ENCODE measurements at regions not wholly inside any gene's neighbourhood (a gene's known extent, or its start where the extent isn't known, plus 50 kb on each side); places are given as distances from the start of the nearest gene placed in this dataset.

DNA sequence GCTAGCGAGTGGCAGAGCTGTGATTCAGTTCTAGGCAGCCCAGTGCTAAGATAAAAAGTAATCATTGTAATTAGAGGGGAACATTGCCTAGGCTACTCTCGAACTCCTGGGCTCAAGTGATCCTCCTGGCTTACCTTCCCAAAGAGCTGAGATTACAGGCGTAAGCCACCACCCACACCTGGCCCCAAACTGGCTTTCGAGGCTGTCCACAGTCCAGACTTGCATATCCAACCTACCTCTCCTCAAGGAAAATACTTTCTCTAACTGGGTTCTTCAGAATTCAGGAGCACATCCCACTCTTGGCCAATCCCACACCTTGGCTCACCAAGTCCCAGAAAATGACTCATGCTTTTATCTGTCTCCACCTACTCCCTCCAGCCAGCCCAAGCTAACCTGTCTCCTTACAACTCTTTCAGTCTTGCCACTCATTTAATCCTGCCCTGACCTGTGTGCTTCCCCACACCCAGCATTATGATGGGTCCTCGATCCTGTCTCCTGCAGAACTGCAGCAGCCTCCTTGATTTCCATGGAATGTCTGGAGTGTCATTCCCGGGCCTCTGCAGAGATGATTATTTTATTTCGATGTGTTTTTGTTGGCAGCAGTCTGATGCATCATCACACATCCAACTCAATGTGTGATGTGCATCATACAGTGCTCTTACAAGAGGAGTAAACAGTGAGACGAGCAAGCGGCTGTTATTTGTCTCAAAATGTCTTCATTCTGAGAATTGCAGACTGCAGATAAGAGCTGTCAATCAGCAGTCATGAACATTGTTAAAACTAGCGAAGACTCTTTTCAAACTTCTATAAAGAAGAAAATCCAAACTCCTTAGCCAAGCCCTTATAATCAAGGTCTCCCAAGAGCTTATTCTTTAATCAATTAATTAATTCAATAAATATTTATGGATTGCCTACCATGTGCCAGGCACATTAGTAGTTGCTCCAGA lies 167.3 kb downstream of the SEC61B start:
- no peak overlapping the region for H3K4me3 ChIP-seq (ENCODE audit: low read depth, poor library complexity, severe bottlenecking)
- no peak for TF ChIP-seq POLR2A (IDR thresholded peaks at IDR 0.05)
- TF ChIP-seq, protein P1, sequence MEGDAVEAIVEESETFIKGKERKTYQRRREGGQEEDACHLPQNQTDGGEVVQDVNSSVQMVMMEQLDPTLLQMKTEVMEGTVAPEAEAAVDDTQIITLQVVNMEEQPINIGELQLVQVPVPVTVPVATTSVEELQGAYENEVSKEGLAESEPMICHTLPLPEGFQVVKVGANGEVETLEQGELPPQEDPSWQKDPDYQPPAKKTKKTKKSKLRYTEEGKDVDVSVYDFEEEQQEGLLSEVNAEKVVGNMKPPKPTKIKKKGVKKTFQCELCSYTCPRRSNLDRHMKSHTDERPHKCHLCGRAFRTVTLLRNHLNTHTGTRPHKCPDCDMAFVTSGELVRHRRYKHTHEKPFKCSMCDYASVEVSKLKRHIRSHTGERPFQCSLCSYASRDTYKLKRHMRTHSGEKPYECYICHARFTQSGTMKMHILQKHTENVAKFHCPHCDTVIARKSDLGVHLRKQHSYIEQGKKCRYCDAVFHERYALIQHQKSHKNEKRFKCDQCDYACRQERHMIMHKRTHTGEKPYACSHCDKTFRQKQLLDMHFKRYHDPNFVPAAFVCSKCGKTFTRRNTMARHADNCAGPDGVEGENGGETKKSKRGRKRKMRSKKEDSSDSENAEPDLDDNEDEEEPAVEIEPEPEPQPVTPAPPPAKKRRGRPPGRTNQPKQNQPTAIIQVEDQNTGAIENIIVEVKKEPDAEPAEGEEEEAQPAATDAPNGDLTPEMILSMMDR (IDR thresholded peaks at IDR 0.05), result no peak
- no peak for DNase-seq (ENCODE audit: low spot score in 2 of 2)
- 55 to 61% methylated on average over 10 of the region's 10 CpGs for WGBS, 2 donors
- intact Hi-C loops (cut with DNase I; ENCODE audit: low total_unique reads), result no loop called here

DNA sequence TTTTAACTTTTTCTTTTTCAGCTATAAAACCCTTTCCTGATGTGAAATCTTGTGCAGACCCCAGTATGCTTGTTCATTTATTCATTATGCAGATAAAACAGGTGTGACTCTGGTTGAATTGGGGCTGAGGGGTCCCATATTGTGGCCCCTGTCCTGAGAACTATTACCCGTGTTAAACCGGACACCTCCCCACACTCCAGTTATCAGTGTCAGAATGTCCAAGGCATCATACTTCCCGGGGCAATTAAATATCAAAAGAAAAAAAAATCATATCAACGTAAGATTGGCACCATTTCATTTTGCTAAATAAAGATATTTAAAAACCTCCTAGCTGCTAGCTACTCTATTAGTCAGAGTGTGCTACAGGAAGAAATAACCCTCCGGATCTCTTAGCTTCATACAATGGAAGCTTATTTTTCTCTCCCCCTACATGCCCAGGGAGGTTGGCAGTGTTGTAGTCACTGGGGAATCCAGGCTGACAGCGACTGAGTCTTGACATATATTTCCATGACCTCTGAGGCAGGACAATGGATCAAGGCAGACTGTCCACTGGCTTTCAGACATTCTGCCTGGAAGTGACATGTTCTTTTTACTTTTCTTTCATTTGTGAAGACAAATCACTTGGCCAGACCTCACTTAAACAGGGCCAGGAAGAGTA lies 170.0 kb downstream of the SEC61B start:
- no peak overlapping the region for H3K4me3 ChIP-seq (ENCODE audit: low read depth, poor library complexity, severe bottlenecking)
- no peak for DNase-seq (ENCODE audit: low spot score in 2 of 2)
- TF ChIP-seq, protein P1 (IDR thresholded peaks at IDR 0.05), result no peak
- TF ChIP-seq POLR2A (IDR thresholded peaks at IDR 0.05), result no peak
- WGBS, 2 donors, result 33 to 45% methylated on average over 6 of the region's 6 CpGs
- intact Hi-C loops (cut with DNase I; ENCODE audit: low total_unique reads), result no loop called here

DNA sequence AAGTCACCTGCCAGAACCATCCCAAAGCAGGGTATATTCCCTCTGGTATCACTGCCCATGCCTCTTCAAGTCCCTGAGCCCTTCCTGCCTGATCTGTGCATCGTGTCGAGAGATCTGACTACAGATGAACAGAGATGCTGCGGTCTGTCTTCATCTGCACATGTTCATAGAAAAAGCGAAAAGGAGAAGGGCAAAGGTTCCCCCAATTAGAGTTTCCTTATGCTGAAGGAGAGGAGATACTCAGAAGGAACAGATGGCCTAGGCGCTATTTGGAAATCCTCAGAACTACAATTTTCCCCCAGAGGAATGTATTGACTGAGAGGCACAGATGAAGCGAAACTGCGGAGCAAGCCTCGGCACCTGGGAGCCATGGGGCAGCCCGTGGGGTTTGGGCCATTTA lies 170.9 kb downstream of the SEC61B start:
- intact Hi-C loops (cut with DNase I; ENCODE audit: low total_unique reads), result no loop called here
- TF ChIP-seq, protein P1 (IDR thresholded peaks at IDR 0.05), result no peak
- TF ChIP-seq POLR2A (IDR thresholded peaks at IDR 0.05), result no peak
- 92 to 94% methylated on average over 9 of the region's 9 CpGs for WGBS, 2 donors
- no peak for DNase-seq (ENCODE audit: low spot score in 2 of 2)
- H3K4me3 ChIP-seq (ENCODE audit: low read depth, poor library complexity, severe bottlenecking), result no peak overlapping the region

DNA sequence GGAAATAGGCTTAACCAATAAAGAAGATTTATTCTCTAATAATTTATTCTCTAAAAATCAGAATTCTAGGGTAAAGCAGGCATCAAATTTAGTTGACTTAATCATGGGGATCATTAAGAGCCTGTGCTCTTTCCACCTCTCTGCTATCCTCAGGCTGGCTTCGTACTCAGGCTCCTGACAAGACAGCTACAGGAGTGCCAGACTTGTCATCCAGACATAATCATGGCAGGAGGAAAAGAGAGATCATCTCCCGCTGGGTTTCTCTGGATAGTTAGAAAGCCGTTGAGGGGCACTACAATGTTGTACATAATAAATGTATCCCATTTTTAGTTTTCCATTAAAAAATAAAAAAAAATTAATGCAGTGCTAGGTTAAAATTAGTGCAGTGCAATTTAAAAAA lies 171.9 kb downstream of the SEC61B start:
- WGBS, 2 donors, result 58 to 66% methylated on average over 3 of the region's 3 CpGs
- intact Hi-C loops (cut with DNase I; ENCODE audit: low total_unique reads), result no loop called here
- DNase-seq (ENCODE audit: low spot score in 2 of 2), result no peak
- H3K4me3 ChIP-seq (ENCODE audit: low read depth, poor library complexity, severe bottlenecking), result no peak overlapping the region
- TF ChIP-seq POLR2A (IDR thresholded peaks at IDR 0.05), result no peak
- TF ChIP-seq, protein P1 (IDR thresholded peaks at IDR 0.05), result no peak

DNA sequence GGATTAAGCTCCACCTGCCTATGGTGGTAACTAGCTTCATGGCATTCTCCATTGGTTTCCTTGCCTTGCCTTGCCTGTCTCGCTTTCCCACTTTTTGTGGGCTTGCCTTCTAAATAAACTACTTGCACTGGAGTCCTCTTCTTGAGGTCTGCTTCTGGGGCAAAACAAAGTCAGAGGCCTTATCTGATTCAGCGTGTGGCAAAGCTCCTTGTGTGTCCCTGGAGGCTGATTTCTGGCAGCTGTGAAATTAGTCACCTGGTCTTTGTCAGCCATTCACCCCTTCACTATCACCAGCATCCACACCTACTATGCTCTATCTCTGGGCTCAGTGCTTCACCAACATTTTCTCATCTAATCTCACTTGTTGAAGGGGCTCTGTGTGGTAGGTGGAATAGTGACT lies 176.2 kb downstream of the SEC61B start:
- WGBS, 2 donors, result 68 to 69% methylated on average over 2 of the region's 2 CpGs
- intact Hi-C loops (cut with DNase I; ENCODE audit: low total_unique reads), result no loop called here
- TF ChIP-seq POLR2A (IDR thresholded peaks at IDR 0.05), result no peak
- TF ChIP-seq, protein P1 (IDR thresholded peaks at IDR 0.05), result no peak
- no peak for DNase-seq (ENCODE audit: low spot score in 2 of 2)
- H3K4me3 ChIP-seq (ENCODE audit: low read depth, poor library complexity, severe bottlenecking), result no peak overlapping the region
